VCaP (cell line): ENCODE measurements at regions not wholly inside any gene's neighbourhood (a gene's known extent, or its start where the extent isn't known, plus 50 kb on each side); places are given as distances from the start of the nearest gene placed in this dataset.

Source experiments
- H3K27ac ChIP-seq: fragments of 450-650 bp; 2 replicates; pipeline ENCODE4 v1.5.1; 2017
- CTCF ChIP-seq: fragments of 450-650 bp; conservative IDR thresholded peaks from 2 replicates; pipeline ENCODE4 v1.5.1; 2017; ENCODE audit warnings: mild to moderate bottlenecking, moderate library complexity

GRCh38 chr3:78274475-78275065, 1234.7 kb downstream of the ROBO2 start:
- TF ChIP-seq CTCF = peak; percentile 60
- H3K27ac ChIP-seq = no peak overlapping the region

- H3K27ac ChIP-seq = no peak overlapping the region
- no peak for TF ChIP-seq CTCF
Observed at GRCh38 chr3:78275420-78275852, 1235.5 kb downstream of the ROBO2 start.

- H3K27ac ChIP-seq = no peak overlapping the region
- no peak for TF ChIP-seq CTCF
Observed at GRCh38 chr3:78277220-78277619, 1237.3 kb downstream of the ROBO2 start.

GRCh38 chr3:78277801-78278200, 1237.9 kb downstream of the ROBO2 start:
- TF ChIP-seq CTCF = no peak
- H3K27ac ChIP-seq = no peak overlapping the region

GRCh38 chr3:78279091-78279490, 1239.2 kb downstream of the ROBO2 start:
- H3K27ac ChIP-seq = no peak overlapping the region
- no peak for TF ChIP-seq CTCF

GRCh38 chr3:78281381-78281780, 1241.5 kb downstream of the ROBO2 start:
- TF ChIP-seq CTCF = no peak
- H3K27ac ChIP-seq = no peak overlapping the region

- TF ChIP-seq CTCF = no peak; the same call in 1 of the 2 replicates
- H3K27ac ChIP-seq = no peak overlapping the region
Observed at GRCh38 chr3:78283994-78284393, 1244.1 kb downstream of the ROBO2 start.
